ENCODE measurements at regions not wholly inside any gene's neighbourhood (a gene's known extent, or its start where the extent isn't known, plus 50 kb on each side); places are given as distances from the start of the nearest gene placed in this dataset.

DNA sequence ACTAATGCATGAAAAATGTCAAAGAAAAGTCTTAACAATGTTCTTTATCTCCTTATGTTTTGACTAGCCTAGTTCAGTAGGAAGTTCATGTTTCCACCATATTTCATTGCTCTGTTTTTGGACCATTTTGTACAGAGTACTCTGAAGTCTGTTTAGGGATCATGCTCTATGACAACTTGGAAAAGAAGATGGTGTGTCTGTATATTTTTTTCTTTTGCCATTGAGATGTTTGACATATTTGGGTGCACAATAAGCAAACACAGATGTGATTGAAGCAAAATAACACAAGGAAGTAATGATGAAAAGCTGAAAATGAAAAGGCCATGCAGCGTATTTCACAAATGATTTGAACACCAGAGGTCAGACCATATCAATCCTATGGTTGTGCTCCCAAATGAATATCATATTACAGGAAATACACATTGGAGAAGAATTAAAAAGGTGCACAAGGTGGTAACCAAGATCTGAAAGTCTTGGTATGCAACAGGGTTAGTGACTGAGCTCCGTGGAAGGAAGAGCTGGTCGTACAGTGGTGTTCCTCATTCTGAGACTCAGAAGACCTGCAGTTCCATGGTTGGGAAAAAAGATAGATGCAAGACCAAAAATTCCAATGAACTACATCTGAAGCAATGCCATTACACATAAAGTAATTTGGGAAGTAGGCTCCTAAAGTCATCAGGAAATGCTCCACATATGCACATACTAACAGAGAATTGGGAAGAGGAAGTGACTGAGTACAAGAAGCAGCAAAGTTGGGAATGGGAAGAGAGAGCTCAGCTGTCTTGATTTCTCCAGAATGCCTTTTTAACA lies 463.5 kb downstream of the LMO4 start:
- DNase-seq: no peak

DNA sequence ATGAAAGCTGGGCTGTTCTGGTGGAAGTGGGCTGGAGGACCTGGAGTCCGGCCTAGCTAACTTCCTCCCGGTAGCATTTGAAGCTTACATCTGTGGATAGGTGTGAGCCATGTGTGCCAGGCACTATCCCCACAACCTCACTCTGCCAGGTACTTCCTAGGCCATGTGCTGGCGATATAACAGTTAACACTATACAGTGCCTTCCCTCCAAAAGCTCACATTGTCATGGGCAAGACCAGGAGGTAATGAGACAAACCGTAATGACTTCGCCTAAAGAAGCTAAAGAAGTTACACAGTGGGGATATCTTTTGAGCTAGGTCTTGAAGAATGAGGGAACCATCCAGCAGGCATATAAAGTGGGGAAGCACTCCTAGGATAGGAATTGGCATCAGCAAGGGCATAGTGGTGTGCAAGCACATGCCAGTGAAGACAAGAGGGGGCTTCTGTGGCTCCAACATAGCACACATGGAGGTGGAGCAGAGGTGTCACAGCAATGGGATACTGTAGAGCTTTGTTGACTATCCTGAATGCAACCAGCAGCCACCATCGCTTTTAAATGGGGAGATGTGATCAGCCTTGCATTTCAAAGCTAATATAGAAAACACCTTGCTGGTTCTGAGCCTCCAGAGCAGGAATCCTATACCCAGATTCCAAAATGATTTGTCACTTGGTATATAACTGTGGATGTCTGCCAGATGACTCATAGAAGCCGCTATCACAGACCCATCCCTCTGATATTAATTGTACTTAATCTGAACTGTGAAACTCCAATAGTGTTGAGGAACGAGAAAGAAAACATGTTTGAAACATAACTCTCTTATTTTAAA lies 466.3 kb downstream of the LMO4 start:
- DNase-seq: no peak

DNA sequence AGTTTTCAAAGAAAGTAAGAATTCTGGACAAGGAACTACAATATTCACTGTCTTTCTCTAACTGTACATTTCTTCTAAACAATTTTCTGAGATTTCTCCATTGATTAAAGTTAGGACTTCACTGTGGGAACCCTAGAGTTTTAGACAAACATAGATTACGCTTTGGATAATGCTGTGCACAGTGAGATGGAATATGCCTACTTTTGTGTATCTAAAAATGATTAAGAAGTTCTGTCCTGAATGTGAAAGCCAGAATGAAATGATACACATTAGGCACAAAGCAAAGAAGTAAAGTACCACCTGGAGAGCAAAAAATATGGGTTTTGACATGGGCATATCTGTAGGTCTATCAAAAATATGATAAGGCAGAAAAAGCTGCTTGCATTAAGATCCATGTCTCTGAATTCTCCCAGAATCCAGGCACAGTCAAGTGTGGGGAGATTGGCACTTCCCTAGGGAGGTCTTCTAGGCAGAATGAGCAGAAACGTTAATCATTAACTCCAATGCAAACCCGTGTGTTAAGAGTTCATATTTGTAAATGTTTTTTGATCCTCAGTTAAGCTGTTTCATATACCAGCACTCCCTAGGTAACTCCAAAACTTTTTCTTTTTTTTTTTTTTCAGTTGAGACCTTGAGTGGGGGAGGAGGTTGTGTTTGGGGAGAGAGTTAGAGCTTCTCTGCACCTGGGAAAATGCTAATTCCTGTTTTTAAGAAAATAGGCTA lies 467.1 kb downstream of the LMO4 start:
- no peak for DNase-seq

DNA sequence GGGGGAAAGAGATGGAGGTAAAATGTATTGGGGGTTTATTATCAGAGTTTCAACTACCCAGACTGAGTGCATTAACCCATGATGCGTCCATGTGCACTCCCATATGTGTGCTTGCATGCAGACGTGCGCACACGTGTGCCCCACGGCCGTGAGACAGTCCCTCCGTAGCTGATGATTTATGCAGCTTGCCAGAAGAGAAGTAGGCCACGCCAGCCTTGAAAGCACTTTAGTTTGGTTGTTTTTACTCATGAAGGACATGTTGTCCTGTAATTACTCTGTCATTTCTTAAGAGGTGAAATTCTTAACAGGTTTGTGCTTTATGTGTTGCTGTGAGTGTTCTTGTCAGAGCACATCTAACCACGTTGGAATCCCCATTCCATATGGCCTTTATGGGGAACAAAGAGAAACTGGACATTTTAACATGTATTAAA lies 467.8 kb downstream of the LMO4 start:
- DNase-seq: no peak

DNA sequence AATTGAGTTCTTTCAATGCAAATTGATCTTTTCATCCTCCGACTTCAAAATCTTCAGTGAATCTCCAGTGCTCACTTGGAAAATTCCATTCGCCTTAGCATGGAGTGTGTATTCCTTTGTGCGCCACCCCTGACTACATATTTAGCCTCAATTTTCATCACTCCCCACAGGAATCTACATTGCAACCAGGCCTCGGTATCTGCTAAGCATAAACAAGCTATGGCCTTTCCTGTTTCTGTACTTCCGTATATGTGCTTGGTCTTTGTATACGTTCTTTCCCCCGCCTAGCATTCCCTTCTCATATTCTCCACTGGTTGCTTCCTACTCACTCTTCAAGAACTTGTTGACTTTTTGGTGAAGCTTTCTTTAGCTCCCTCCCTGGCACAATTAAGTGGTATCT lies 470.8 kb downstream of the LMO4 start:
- DNase-seq: no peak

DNA sequence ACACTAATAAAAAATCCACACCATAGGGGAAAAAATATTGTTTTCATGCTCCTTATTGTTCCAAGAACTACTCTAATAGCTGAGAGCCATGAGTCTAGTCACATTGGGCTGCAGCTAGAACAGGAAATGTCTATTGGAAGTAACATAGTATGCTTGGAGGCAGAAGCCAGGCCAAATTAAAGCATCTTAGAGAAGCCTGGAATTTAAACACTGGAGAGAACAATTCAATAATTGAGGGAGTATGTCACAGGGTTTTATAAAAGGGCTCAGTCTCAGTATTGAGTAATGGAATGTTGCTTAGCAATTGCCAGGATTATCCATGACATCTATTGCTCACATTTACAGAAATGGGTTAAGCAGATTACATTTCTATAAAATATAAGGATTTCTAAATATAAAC lies 471.3 kb downstream of the LMO4 start:
- DNase-seq: no peak

DNA sequence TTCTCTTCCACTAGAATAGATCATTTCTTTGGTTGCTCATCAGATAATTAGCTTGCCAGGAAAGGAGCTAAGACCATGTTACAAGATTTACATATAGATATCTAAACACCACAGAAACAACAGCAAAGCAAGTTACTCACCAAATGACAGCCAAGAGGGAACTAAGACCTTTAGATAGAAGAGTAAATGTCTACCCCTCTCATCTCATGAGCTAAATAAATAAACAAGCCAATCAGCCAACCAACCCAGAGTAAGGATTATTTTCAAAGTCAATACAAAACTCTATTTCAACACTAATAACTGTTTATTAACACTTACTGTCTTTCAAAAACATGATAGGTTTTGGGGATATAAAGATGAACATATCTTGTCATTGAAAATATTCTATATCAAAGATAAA lies 474.7 kb downstream of the LMO4 start:
- no peak for DNase-seq

DNA sequence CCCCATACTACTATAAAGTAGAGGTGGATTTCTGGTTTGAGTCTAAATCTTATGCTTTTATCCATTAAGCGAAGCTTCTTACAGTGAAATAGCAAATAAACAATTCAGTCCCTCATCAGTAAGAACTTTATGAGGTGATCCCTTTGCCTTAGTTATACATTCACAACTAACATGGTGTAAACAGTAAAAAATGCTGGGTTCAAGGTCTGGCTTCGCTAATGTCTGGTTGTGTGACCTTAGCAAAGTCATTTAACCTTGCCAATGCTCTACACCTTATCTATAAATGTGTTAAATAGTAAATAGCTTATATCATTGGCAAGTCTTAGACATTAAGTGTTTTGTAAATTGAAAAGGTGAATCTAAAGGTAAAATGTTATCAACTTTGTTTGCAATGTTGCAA lies 475.4 kb downstream of the LMO4 start:
- DNase-seq: no peak

DNA sequence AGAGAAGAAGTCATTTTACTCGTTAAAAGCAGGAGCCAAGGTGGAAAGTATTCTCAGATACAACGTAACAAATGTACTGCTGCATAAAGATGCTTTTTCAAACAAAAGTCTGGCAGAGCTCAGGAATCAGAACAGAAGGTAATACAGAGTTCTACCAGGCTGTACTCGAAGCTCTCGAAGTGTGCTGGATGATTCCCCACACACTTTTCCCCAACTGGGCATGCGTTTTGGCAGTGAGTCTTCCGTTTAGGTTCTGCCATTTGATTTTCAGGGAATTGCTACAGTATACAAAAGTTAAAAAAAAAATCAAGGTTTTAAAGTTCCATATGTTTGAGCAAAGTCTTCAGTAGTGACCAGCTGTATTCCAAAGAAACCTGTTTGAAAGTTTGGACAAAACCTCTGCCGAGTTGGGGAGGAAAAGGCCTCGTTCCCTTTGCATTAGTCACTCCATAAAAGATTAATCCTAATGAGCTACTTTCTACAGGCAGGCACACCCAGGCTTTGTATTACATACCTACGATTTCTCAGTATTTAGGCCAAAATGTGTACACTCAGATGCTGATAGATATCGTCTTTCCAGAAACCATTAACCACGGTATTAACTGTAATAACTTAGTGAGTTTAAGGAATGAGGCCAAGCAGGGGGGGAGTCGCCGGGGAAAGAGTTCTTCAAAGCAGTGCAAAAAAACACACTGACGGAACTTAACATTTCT lies 477.1 kb downstream of the LMO4 start:
- DNase-seq: no peak

DNA sequence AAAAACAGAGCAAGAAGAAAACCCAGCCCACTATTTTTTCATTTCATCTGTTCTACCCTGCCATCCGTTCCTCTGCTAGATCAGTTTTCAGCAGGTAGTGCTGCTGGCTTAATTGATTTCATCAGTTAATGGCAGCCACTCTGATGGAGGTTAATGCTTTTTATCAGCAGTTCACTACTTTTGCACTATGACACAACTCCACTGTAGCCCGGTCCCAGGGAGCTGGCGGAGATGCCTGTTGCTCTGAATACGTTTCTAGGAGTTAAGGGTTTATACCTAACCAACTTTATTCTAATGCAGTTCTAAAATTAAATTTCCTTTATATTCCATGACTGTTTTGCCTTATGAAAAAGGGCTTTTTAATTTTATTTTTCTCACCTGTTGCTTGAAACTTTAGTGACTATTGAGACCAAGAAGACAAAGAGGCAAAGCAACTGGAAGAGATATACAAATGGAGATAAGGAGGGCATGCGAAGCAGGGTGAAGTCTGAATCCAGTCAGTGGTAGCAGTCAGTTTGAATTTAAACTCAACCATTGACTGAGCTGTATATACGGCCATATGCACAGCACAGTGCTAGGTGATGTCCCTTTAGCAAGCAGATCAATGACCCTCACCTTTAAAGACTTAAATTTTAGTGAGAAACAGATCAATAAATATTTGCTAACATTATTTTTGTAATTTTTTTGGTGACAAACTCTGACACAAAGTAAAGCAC lies 477.9 kb downstream of the LMO4 start:
- no peak for DNase-seq

DNA sequence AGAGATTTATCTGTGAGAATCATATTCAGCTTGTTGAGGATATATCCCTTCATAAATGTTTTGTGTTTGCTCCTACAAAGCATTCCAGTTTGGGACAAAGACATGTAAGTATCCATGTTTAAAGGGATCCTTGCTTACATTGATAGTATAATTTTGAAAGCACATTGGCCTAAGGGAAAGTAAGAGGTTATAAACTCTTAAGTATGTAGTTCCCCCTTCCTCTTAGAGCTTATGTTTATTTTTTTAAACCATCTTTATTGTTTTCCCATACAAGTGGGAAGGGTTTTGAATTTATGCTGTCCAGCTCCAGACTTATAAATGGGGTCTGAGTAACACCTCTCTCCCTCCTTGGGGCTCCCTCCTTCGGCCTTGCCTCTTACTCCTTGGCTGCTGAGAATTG lies 481.5 kb downstream of the LMO4 start:
- DNase-seq: no peak

DNA sequence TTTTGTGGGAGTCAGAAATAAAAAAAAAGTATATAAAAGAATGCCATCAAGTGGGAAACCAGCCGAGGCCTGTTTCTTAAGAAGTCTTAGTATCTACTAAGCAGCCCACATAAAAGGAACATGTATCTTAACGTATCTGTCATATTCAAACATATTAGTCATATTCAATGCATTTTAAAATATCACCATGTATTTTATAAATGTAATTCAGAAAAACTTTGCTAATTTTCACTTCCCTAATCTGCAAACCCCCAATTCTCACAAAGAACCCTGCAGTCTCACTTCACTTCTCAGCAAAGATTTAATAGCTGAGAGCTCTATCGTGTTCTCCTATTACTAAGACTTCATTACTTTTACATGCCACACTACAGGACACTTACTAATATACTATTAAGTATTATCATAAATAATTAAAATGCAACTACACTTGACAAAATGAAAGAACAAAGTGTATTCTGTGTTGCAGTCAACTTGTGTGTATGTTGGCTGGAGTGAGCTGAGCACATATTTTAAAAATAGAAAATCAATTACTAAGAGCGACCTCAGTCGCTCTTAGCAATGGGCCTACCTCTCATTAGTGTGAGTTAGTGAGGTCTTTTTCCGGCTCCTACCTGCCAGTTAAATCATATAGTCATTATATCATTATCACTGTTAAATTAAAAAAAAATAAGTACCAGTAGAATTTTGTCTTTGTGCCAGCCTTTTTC lies 484.3 kb downstream of the LMO4 start:
- no peak for DNase-seq

DNA sequence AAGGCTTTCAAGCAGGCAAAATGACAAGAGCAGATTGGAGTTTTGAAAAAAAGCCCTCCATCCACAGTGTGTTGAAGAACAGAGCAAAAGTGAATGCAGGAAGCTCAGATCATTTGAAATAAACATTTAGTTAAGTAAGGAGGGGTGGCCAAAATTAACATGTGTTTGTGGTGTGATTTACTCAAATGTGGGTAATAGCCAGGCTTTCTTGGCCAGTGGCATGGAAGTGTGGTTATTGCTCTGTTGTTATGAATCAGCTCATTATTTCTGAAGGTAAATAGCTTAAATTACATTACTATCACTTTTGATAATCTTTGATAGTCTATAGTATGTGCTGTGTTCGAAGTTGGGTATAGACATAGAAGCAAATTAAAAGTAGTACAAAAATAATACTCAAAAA lies 485.9 kb downstream of the LMO4 start:
- no peak for DNase-seq

DNA sequence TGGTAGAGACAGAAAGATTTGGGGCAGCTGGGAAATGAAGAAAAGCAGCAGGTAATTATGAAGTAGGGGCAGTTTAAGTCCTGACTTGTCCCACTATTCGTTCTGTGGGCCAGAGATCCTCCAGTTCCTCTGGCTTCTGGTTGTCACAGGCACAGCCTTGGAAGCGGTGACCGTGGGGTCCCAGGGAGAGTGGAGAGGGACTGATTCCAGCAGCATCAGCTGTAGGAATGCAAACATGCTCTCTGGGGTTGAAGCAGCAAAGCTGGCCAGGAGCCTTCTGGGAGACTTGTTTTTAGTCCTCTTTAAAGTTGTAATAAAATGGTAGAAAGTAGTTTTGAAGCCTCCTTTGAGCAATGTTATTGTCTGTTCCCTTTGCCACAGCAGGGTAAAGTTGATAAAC lies 488.0 kb downstream of the LMO4 start:
- DNase-seq: no peak

DNA sequence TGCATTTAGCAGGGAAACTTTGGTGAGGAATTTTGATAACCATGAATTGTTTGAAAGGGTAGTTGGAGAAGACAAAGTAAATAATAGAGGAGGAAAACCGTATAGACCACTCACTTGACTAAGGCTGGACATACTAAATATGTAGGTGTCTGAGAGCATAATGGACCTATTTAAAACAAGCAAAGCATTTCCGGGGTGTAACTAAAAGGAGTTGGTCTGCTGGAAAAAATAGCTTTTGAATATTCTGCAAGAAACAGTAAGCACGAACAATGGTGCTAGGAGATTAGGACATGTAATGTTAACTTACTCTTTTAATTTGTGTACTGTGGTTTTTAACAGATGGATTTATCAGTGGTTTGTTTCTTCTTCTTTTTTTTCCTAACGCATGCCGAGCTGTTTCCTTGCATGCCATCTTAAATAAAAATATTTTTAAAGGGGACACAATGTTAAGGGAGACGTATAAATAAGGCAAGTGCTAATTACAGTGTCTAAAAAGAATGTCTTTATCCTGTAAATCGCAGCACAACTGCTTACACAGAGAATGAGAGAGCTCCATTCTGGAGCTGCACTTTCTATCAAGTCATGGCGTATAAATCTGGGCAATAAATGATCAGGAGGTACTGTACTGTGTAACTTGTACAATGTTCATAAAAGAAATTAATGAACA lies 492.1 kb downstream of the LMO4 start:
- no peak for DNase-seq

DNA sequence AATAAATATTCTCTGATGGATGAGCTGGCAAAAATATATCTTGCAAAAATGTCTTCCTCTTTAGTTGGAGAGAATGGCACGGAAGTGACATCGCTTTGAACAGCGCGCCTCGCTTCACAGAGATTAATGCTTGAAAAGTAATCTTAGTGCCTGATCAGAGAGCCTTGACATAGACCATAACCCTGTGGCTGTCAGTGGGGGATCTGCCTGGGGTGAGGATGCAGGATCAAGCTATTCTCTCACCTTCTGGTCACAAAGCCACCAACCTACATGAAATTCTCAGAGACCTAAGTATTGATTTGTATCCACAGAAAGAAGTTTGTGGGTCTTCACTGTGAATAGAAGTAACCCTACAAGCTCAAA lies 492.6 kb downstream of the LMO4 start:
- no peak for DNase-seq

DNA sequence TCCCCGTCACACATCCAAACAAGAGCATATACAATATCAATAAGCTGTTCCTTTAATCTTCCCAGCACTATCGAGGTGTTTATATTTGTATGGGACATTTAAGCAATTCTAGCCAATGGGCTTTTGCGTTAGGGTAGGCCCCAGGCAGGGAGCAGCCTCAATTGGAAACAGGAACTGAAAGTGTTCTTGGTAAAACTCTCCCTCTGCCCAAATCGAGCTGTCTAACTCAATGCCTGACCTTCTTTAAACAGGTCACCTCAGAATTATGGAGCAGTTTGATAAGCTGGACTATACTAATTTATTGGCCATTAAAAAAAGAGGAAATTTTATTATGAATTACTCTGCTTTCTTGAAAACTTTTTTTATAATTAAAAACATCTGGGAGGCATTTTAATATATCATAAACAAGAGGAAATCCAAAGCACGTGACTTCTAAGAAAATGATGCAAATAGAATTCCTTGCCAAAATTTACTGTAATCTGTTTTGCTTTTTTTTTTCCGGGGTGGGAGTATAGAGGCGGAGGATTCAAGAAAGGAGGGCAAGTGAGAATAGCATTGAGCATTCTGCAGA lies 498.1 kb downstream of the LMO4 start:
- peak in 1 of 2 donors; percentile 19 for DNase-seq

DNA sequence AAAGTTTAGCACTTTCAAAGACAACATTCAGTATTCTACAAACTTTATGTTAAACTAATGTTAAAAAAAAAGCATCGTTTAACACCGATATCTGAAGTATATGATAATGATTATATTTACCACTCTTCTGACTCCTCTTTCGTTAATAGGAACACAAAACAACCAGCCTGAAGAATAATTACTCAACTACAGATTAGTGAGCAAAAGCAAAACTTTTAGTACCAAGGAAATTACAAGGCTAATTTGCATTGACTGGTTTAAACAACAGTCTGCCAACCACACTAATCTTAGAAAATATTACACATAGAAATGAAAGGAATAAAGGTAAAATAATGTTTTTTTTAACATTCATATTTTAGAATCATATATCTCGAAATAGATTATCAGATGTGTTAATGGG lies 500.7 kb downstream of the LMO4 start:
- no peak for DNase-seq

DNA sequence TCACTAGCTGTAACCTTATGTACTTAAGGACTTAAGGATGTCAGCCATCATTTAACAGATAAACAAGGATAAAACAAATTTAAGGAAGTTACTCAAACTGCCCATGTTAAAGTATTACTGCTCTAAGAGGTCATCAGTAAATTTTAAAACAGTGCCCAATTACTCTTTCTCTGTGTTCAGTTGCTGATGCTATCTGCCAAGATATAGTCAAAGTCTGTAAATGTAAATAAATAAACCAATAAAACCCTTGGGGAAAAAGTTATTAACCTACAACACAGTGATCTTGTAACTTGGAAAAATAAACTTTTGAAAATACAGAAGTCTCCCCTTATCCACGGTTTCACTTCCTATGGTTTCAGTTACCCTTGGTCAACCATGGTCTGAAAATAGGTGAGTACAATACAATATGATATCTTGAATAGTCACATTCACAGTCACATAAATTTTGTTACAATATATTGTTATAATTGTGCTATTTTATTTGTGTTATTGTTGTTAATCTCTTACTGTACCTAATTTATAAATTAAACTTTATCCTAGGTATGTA lies 501.8 kb downstream of the LMO4 start:
- DNase-seq: no peak

DNA sequence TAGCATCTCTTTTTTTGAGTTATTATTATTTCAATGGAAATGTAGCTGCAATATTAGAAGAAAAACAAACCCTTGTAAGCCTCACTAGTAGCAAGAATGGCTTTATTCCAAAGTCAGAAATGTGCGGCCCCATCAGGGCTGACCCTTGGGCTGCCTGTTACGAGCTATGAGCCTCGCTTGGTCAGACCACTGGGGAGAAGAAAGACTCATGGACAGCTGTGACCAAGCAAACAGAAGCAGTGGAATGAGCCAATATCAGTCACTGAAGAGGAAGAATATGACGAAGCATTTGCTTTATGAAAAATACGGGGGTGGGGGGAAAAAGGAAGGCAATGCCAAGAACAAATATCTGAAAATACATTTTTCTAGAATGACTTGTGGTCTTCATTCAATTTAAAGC lies 504.5 kb downstream of the LMO4 start:
- no peak for DNase-seq
